Spleen (tissue), 11 donors: ENCODE measurements at regions not wholly inside any gene's neighbourhood (a gene's known extent, or its start where the extent isn't known, plus 50 kb on each side); places are given as distances from the start of the nearest gene placed in this dataset.

Experiments
- DNase-seq: peaks from one replicate; pipeline ENCODE4 v3.0.0-alpha.2; 2020
- H3K27ac ChIP-seq, 8 donors: fragments of 200-600 bp; sonication (generic) in 7 of 8; 1 replicate in 4 of 8; 2 replicates in 4 of 8; pipeline versions ENCODE4 v1.5.0 to v1.8.0; 2016 to 2021; ENCODE audit warnings: inconsistent platforms in 4 of 8, mild to moderate bottlenecking in 4 of 8, moderate library complexity in 1 of 8
- H3K27me3 ChIP-seq, 7 donors: fragments of 200-600 bp; sonication (generic) in 6 of 7; replicated peaks in 1 of 7; 1 replicate in 4 of 7; 2 replicates in 3 of 7; pipeline versions ENCODE4 v1.5.0 to v1.8.0; 2016 to 2021; ENCODE audit warnings: inconsistent platforms in 3 of 7, mild to moderate bottlenecking in 1 of 7
- H3K36me3 ChIP-seq, 6 donors: fragments of 200-600 bp; sonication (generic) in 5 of 6; 1 replicate in 4 of 6; 2 replicates in 2 of 6; pipeline versions ENCODE4 v1.5.0 to v1.8.0; 2016 to 2021; ENCODE audit warnings: inconsistent platforms in 2 of 6
- H3K4me1 ChIP-seq, 6 donors: fragments of 200-600 bp; sonication (generic) in 5 of 6; 1 replicate in 3 of 6; 2 replicates in 3 of 6; pipeline versions ENCODE4 v1.5.0 to v1.8.0; 2016 to 2021; ENCODE audit warnings: inconsistent platforms in 3 of 6
- H3K4me3 ChIP-seq, 8 donors: fragments of 200-600 bp; sonication (generic) in 7 of 8; 1 replicate in 4 of 8; 2 replicates in 4 of 8; pipeline versions ENCODE4 v1.5.0 to v1.8.0; 2016 to 2021; ENCODE audit warnings: inconsistent platforms in 4 of 8, mild to moderate bottlenecking in 4 of 8, moderate library complexity in 2 of 8
- H3K9me3 ChIP-seq, 8 donors: fragments of 200-600 bp; sonication (generic) in 7 of 8; 1 replicate in 4 of 8; 2 replicates in 4 of 8; pipeline versions ENCODE4 v1.5.0 to v1.8.0; 2016 to 2021; ENCODE audit warnings: inconsistent platforms in 4 of 8
- CTCF ChIP-seq, 11 experiments: fragments of 200-600 bp in 7 of 11; fragments of 450-650 bp in 4 of 11; sonication (generic) in 4 of 11; IDR thresholded peaks in 8 of 11; conservative IDR thresholded peaks in 3 of 11; 1 replicate in 7 of 11; 2 replicates in 4 of 11; pipeline versions ENCODE4 v1.4.0 to v1.8.0; 2016 to 2021; ENCODE audit warnings: antibody characterized with exemption in 11 of 11, inconsistent platforms in 4 of 11, mild to moderate bottlenecking in 1 of 11
- POLR2A ChIP-seq, 3 donors: fragments of 450-650 bp; IDR thresholded peaks; one replicate each; pipeline ENCODE4 v1.5.1; 2017; ENCODE audit warnings: antibody characterized with exemption in 3 of 3, mild to moderate bottlenecking in 1 of 3
- POLR2AphosphoS5 ChIP-seq, 3 donors: sonication (generic); formaldehyde crosslinking; IDR thresholded peaks; one replicate each; pipeline ENCODE4 v1.5.1; 2017; ENCODE audit warnings: antibody characterized with exemption in 3 of 3
- WGBS, 5 donors: extraction: QIAGEN DNeasy Blood & Tissue Kit in 3 of 5; methylation state at CpG; one replicate each; pipeline versions ENCODE4 v1.1.5 to v1.1.7; 2013 to 2018; 5-methylcytosine and 5-hydroxymethylcytosine counted together
- intact Hi-C: fragments of 100-400 bp; cut with DNase I; formaldehyde crosslinking; loops from one replicate; pipeline ENCODE4 v1.15.0; 2023; ENCODE audit warnings: low total_unique reads
- donor health status: healthy with polysubstance abuse.
- donor health status: DM: no; HTN: no; CAD: no; lungs with moderate emphysema.
- donor health status: DM: no; HTN: no; CAD: no.
- donor health status: Bipolar disorder and iron deficiency.
- donor health status: healthy.
- donor health status: DM: no; HTN: no; CAD: no.
- donor health status: DM: yes; HTN: yes; CAD: no.

GRCh38 chr4:45750721-45751120 lies 373.1 kb downstream of the GABRG1 start:
- 51 to 86% (median 62%) methylated on average over 2 of the region's 2 CpGs for WGBS, 5 donors
- intact Hi-C loops: no loop called here

GRCh38 chr4:45745741-45746140 lies 378.1 kb downstream of the GABRG1 start:
- H3K4me1 ChIP-seq: no peaks in the 10 kb centered on the region
- DNase-seq: no peak
- no peak overlapping the region for H3K4me3 ChIP-seq
- no peaks in the 10 kb centered on the region for H3K36me3 ChIP-seq
- WGBS, 5 donors: 77 to 91% (median 84%) methylated on average over 3 of the region's 3 CpGs
- H3K27ac ChIP-seq: no peak overlapping the region
- intact Hi-C loops: no loop called here
- no peaks in the 10 kb centered on the region for H3K27me3 ChIP-seq
- no peak for TF ChIP-seq CTCF (IDR thresholded peaks at IDR 0.05 in 8 of 11, conservative IDR thresholded peaks at IDR 0.05 in 3 of 11)
- no peak for TF ChIP-seq POLR2AphosphoS5 (IDR thresholded peaks at IDR 0.05)
- TF ChIP-seq POLR2A (IDR thresholded peaks at IDR 0.05): no peak
- H3K9me3 ChIP-seq: peaks cover 0 to 27% (median 18%) of the 10 kb centered on the region in 8 donors

More at GRCh38 chr4:45750721-45751120, 373.1 kb downstream of the GABRG1 start:
- TF ChIP-seq POLR2A (IDR thresholded peaks at IDR 0.05) (no peak), POLR2AphosphoS5 (IDR thresholded peaks at IDR 0.05) (no peak), CTCF (IDR thresholded peaks at IDR 0.05 in 8 of 11, conservative IDR thresholded peaks at IDR 0.05 in 3 of 11) (no peak)
- H3K27ac ChIP-seq: no peak overlapping the region
- H3K27me3 ChIP-seq: no peaks in the 10 kb centered on the region
- no peaks in the 10 kb centered on the region for H3K4me1 ChIP-seq
- H3K9me3 ChIP-seq: peaks cover 0 to 2% (median 0%) of the 10 kb centered on the region in 8 donors
- no peak for DNase-seq
- no peaks in the 10 kb centered on the region for H3K36me3 ChIP-seq
- no peak overlapping the region for H3K4me3 ChIP-seq

DNA sequence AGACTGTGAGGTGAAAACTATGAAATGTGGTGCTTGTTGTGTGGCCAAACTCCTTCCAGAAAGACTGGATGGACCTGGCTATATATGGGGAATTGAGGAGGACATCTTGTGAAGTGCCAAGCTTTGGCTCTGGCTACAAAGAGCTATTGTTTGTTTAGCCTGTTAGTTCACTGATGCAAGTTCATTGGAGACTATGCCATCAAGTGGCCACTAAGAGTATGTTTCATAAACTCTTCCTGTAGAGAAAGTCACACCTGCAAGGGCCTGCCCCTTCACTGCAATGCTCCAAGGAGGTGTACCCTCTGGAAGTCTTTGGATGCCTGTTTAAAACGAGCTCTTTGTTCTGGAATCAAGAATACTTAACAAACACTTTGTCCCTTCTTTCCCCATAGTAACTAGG lies 382.0 kb downstream of the GABRG1 start:
- Histone ChIP-seq H3K4me3 (no peak overlapping the region), H3K36me3 (no peaks in the 10 kb centered on the region), H3K27me3 (no peaks in the 10 kb centered on the region), H3K4me1 (no peaks in the 10 kb centered on the region), H3K9me3 (peaks cover 0 to 46% (median 38%) of the 10 kb centered on the region in 8 donors), H3K27ac (no peak overlapping the region)
- 38 to 100% (median 75%) methylated on average over 1 of the region's 1 CpG for WGBS, 5 donors
- intact Hi-C loops: no loop called here
- DNase-seq: no peak
- no peak for TF ChIP-seq CTCF (IDR thresholded peaks at IDR 0.05 in 8 of 11, conservative IDR thresholded peaks at IDR 0.05 in 3 of 11)

DNA sequence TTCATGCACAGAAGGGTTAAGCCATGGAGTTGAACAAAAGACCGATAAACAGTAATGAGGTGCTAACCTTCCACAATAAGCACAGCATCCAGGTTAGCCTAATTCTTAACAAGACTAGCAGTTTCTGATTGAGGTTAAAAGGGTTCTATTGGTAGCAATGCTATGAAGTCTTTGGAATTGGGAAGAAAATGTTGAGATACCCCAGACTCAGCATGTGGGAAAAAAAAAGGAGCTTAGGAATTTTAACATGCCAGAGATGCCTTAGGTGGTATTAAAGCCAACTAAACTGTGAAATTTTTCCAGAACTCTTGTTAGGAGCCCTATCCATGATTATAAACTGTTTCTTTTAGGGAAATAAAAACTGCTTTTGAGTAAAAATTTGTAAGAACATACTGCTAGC lies 391.7 kb downstream of the GABRG1 start:
- TF ChIP-seq POLR2A (IDR thresholded peaks at IDR 0.05) (no peak), POLR2AphosphoS5 (IDR thresholded peaks at IDR 0.05) (no peak), CTCF (IDR thresholded peaks at IDR 0.05 in 8 of 11, conservative IDR thresholded peaks at IDR 0.05 in 3 of 11) (no peak)
- H3K27me3 ChIP-seq: no peaks in the 10 kb centered on the region
- H3K36me3 ChIP-seq: no peaks in the 10 kb centered on the region
- intact Hi-C loops: no loop called here
- H3K9me3 ChIP-seq: peaks cover 0 to 6% (median 0%) of the 10 kb centered on the region in 8 donors
- no peak for DNase-seq
- H3K4me1 ChIP-seq: no peaks in the 10 kb centered on the region
- no peak overlapping the region for H3K4me3 ChIP-seq
- 81 to 88% (median 85%) methylated on average over 1 of the region's 1 CpG for WGBS, 5 donors
- no peak overlapping the region for H3K27ac ChIP-seq
